ENCODE measurements at regions not wholly inside any gene's neighbourhood (a gene's known extent, or its start where the extent isn't known, plus 50 kb on each side); places are given as distances from the start of the nearest gene placed in this dataset.
"Not testable (repeated sequence)": the region's sequence is repeated elsewhere in the genome, so short reads cannot be mapped to it uniquely, and the experiment has no call there.

GRCh38 chr10:85448716-85449115, 917.9 kb downstream of the GRID1 start:
- DNase-seq (ENCODE audit: low read depth in 2 of 2), result no peak

- DNase-seq (ENCODE audit: low read depth in 2 of 2), result no peak
These were observed 912.2 kb downstream of the GRID1 start for GRCh38 chr10:85454386-85454785.

GRCh38 chr10:85457191-85457590, 909.4 kb downstream of the GRID1 start:
- no peak for DNase-seq (ENCODE audit: low read depth in 2 of 2)

GRCh38 chr10:85458324-85458723, 908.3 kb downstream of the GRID1 start:
- no peak for DNase-seq (ENCODE audit: low read depth in 2 of 2)

- no peak for DNase-seq (ENCODE audit: low read depth in 2 of 2)
These were observed 906.7 kb downstream of the GRID1 start for GRCh38 chr10:85459906-85460305.

- DNase-seq (ENCODE audit: low read depth in 2 of 2), result no peak
These were observed 902.3 kb downstream of the GRID1 start for GRCh38 chr10:85464336-85464735.

- no peak for DNase-seq (ENCODE audit: low read depth in 2 of 2)
These were observed 888.6 kb downstream of the GRID1 start for GRCh38 chr10:85477979-85478378.

GRCh38 chr10:85490431-85490830, 876.2 kb downstream of the GRID1 start:
- no peak for DNase-seq (ENCODE audit: low read depth in 2 of 2)

GRCh38 chr10:85491652-85492051, 874.9 kb downstream of the GRID1 start:
- DNase-seq (ENCODE audit: low read depth in 2 of 2), result no peak

- DNase-seq (ENCODE audit: low read depth in 2 of 2), result no peak
These were observed 873.9 kb downstream of the GRID1 start for GRCh38 chr10:85492684-85493083.

- DNase-seq (ENCODE audit: low read depth in 2 of 2), result no peak
These were observed 872.9 kb downstream of the GRID1 start for GRCh38 chr10:85493703-85494102.

GRCh38 chr10:85504641-85505040, 862.0 kb downstream of the GRID1 start:
- DNase-seq (ENCODE audit: low read depth in 2 of 2), result not testable (repeated sequence)

GRCh38 chr10:85508159-85508558, 858.4 kb downstream of the GRID1 start:
- DNase-seq (ENCODE audit: low read depth in 2 of 2), result no peak

GRCh38 chr10:85510682-85511081, 855.9 kb downstream of the GRID1 start:
- DNase-seq (ENCODE audit: low read depth in 2 of 2), result no peak

- DNase-seq (ENCODE audit: low read depth in 2 of 2), result no peak
These were observed 853.2 kb downstream of the GRID1 start for GRCh38 chr10:85513436-85513835.

GRCh38 chr10:85515316-85515715, 851.3 kb downstream of the GRID1 start:
- DNase-seq (ENCODE audit: low read depth in 2 of 2), result no peak

GRCh38 chr10:85524001-85524666, 842.5 kb downstream of the GRID1 start:
- DNase-seq (ENCODE audit: low read depth in 2 of 2), result no peak

- no peak for DNase-seq (ENCODE audit: low read depth in 2 of 2)
These were observed 838.8 kb downstream of the GRID1 start for GRCh38 chr10:85527616-85528317.

- DNase-seq (ENCODE audit: low read depth in 2 of 2), result no peak
These were observed 838.3 kb downstream of the GRID1 start for GRCh38 chr10:85528318-85528652.

- no peak for DNase-seq (ENCODE audit: low read depth in 2 of 2)
These were observed 834.9 kb downstream of the GRID1 start for GRCh38 chr10:85531706-85532105.

- no peak for DNase-seq (ENCODE audit: low read depth in 2 of 2)
These were observed 833.8 kb downstream of the GRID1 start for GRCh38 chr10:85532773-85533172.

GRCh38 chr10:85535926-85536325, 830.7 kb downstream of the GRID1 start:
- no peak for DNase-seq (ENCODE audit: low read depth in 2 of 2)

GRCh38 chr10:85537561-85537960, 829.0 kb downstream of the GRID1 start:
- no peak for DNase-seq (ENCODE audit: low read depth in 2 of 2)

- DNase-seq (ENCODE audit: low read depth in 2 of 2), result no peak
These were observed 828.0 kb downstream of the GRID1 start for GRCh38 chr10:85538601-85539000.

Data from stimulated activated CD8-positive, alpha-beta memory T cell treated with anti-CD3 and anti-CD28 coated beads, Interleukin-2, amount 100 ng/mL, for 48 hours (primary cell).